Loucy (cell line): ENCODE measurements at regions not wholly inside any gene's neighbourhood (a gene's known extent, or its start where the extent isn't known, plus 50 kb on each side); places are given as distances from the start of the nearest gene placed in this dataset.
"Not testable (repeated sequence)": the region's sequence is repeated elsewhere in the genome, so short reads cannot be mapped to it uniquely, and the experiment has no call there.

ENCODE experiments used
- H2AFZ ChIP-seq: fragments of 200-600 bp; sonication (generic); 2 replicates; pipeline ENCODE4 v1.6.0; 2016; ENCODE audit warnings: antibody characterized with exemption, mild to moderate bottlenecking, low read length, moderate library complexity
- H3F3A ChIP-seq: fragments of 200-600 bp; 2 replicates; pipeline ENCODE4 v1.6.0; 2016; ENCODE audit warnings: antibody characterized with exemption, low read depth, mild to moderate bottlenecking
- H3K27me3 ChIP-seq: fragments of 200-600 bp; sonication (generic); 2 replicates; pipeline ENCODE4 v1.6.1; 2014; ENCODE audit warnings: low read length, mild to moderate bottlenecking; ENCODE audit not compliant: insufficient read depth, poor library complexity, severe bottlenecking
- H3K36me3 ChIP-seq: fragments of 200-600 bp; sonication (generic); 2 replicates; pipeline ENCODE4 v1.6.1; 2016; ENCODE audit warnings: low read length; ENCODE audit not compliant: insufficient read depth
- H3K4me1 ChIP-seq: fragments of 200-600 bp; sonication (generic); 2 replicates; pipeline ENCODE4 v1.5.1; 2014; ENCODE audit warnings: low read length, mild to moderate bottlenecking; ENCODE audit not compliant: insufficient read depth, poor library complexity, severe bottlenecking
- H3K4me2 ChIP-seq: fragments of 200-600 bp; sonication (generic); 2 replicates; pipeline ENCODE4 v1.6.0; 2014; ENCODE audit warnings: antibody characterized with exemption, low read length, low read depth, mild to moderate bottlenecking; ENCODE audit not compliant: poor library complexity, severe bottlenecking
- H3K4me3 ChIP-seq: fragments of 200-600 bp; sonication (generic); 2 replicates; pipeline ENCODE4 v1.5.1; 2014; ENCODE audit warnings: low read length, mild to moderate bottlenecking, mixed read lengths; ENCODE audit not compliant: poor library complexity, severe bottlenecking
- H3K79me2 ChIP-seq: fragments of 200-600 bp; sonication (generic); 2 replicates; pipeline ENCODE4 v1.6.1; 2014; ENCODE audit warnings: low read length; ENCODE audit not compliant: insufficient read depth
- H3K9ac ChIP-seq: fragments of 200-600 bp; sonication (generic); 2 replicates; pipeline ENCODE4 v1.6.0; 2014; ENCODE audit warnings: mild to moderate bottlenecking, low read depth, low read length, moderate library complexity; ENCODE audit not compliant: poor library complexity, severe bottlenecking
- H3K9me2 ChIP-seq: fragments of 200-600 bp; sonication (generic); replicated peaks from 2 replicates; pipeline ENCODE4 v1.6.1; 2016; ENCODE audit warnings: low read depth, low read length, mixed read lengths
- H3K9me3 ChIP-seq: fragments of 200-600 bp; sonication (generic); 2 replicates; pipeline ENCODE4 v1.6.1; 2014; ENCODE audit warnings: mild to moderate bottlenecking, antibody characterized with exemption, low read length, low read depth; ENCODE audit not compliant: insufficient read depth
- H4K20me1 ChIP-seq: fragments of 200-600 bp; sonication (generic); 2 replicates; pipeline ENCODE4 v1.6.0; 2014; ENCODE audit warnings: antibody characterized with exemption, low read length, mild to moderate bottlenecking; ENCODE audit not compliant: insufficient read depth, poor library complexity, severe bottlenecking
- EZH2phosphoT487 ChIP-seq: fragments of 200-600 bp; IDR thresholded peaks from 2 replicates; pipeline ENCODE4 v1.6.1; 2018; ENCODE audit warnings: antibody characterized with exemption, mild to moderate bottlenecking, moderate library complexity, borderline replicate concordance
- TF ChIP-seq, protein P1 (sequence below): fragments of 200-600 bp; sonication (generic); conservative IDR thresholded peaks from 2 replicates; pipeline ENCODE4 v1.5.1; 2014; ENCODE audit warnings: mild to moderate bottlenecking, antibody characterized with exemption, low read length

DNA sequence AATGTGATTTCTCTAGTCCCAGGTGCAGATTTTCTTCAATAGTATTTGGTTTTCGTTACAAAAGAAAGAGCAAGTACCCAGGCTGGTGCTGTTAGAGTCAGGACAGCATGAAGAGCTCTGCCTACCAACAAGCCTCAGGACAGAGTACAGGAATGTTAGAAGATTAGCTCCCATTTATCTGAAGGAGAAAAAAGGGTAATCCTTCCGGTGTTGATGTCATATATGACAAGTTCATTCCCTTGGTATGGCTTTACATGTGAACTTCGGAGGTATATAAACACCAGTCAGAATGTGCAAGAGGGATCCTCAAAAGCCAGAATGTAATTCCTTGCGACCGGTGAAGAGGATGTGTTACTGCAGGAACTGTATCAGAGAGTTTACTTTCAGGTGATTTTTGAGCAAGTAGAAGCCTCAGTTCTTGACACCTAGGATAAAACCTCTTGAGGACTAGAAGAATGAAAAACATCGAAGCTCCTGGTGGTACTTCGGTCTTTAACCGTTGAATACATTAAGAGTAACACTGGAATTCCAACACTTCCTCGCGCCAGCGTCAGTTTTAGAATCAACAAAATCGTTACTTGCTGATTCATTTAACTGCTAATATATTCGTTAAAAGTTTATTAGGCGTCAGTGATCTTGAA lies 194.2 kb upstream of the ZNF184 start:
- Histone ChIP-seq H3K9ac (no peak overlapping the region), H3F3A (no peaks in the 10 kb centered on the region), H3K79me2 (no peaks in the 10 kb centered on the region), H3K4me1 (no peaks in the 10 kb centered on the region), H3K4me3 (no peak overlapping the region), H3K9me2 (no peaks in the 10 kb centered on the region), H3K9me3 (no peaks in the 10 kb centered on the region), H3K36me3 (no peaks in the 10 kb centered on the region), H3K4me2 (no peak overlapping the region), H3K27me3 (no peaks in the 10 kb centered on the region), H4K20me1 (no peaks in the 10 kb centered on the region), H2AFZ (no peak overlapping the region)
- TF ChIP-seq, protein P1, sequence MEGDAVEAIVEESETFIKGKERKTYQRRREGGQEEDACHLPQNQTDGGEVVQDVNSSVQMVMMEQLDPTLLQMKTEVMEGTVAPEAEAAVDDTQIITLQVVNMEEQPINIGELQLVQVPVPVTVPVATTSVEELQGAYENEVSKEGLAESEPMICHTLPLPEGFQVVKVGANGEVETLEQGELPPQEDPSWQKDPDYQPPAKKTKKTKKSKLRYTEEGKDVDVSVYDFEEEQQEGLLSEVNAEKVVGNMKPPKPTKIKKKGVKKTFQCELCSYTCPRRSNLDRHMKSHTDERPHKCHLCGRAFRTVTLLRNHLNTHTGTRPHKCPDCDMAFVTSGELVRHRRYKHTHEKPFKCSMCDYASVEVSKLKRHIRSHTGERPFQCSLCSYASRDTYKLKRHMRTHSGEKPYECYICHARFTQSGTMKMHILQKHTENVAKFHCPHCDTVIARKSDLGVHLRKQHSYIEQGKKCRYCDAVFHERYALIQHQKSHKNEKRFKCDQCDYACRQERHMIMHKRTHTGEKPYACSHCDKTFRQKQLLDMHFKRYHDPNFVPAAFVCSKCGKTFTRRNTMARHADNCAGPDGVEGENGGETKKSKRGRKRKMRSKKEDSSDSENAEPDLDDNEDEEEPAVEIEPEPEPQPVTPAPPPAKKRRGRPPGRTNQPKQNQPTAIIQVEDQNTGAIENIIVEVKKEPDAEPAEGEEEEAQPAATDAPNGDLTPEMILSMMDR = no peak
- no peak for TF ChIP-seq EZH2phosphoT487

- H4K20me1 ChIP-seq = no peaks in the 10 kb centered on the region
- H3K4me1 ChIP-seq = no peaks in the 10 kb centered on the region
- H3K4me3 ChIP-seq = no peak overlapping the region
- H3K27me3 ChIP-seq = no peaks in the 10 kb centered on the region
- no peak for TF ChIP-seq EZH2phosphoT487
- TF ChIP-seq, protein P1 = no peak
- H3K79me2 ChIP-seq = no peaks in the 10 kb centered on the region
- no peaks in the 10 kb centered on the region for H3K9me3 ChIP-seq
- H3K9ac ChIP-seq = no peak overlapping the region
- no peaks in the 10 kb centered on the region for H3K9me2 ChIP-seq
- H3F3A ChIP-seq = no peaks in the 10 kb centered on the region
- no peaks in the 10 kb centered on the region for H3K36me3 ChIP-seq
- H3K4me2 ChIP-seq = no peak overlapping the region
- H2AFZ ChIP-seq = no peak overlapping the region
Measured at GRCh38 chr6:27662769-27663168, 189.9 kb upstream of the ZNF184 start.

DNA sequence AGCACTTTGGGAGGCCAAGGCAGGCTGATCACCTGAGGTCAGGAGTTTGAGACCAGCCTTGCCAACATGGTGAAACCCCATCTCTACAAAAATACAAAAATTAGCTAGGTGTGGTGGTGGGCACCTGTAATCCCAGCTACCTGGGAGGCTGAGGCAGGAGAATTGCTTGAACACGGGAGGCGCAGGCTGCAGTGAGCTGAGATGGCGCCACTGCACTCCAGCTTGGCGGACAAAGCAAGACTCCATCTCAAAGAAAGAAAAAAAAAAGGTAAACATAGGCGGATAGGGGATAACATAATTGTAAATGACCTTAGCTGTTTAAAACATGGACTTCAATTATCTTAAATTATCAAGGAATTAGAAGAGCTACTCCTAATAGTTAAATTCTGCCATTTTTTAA lies 189.3 kb upstream of the ZNF184 start:
- H4K20me1 ChIP-seq, H3K4me3 ChIP-seq, H3K79me2 ChIP-seq, H3F3A ChIP-seq, H3K4me2 ChIP-seq, H3K4me1 ChIP-seq, H3K27me3 ChIP-seq, H3K36me3 ChIP-seq, H3K9me3 ChIP-seq, H3K9me2 ChIP-seq, H3K9ac ChIP-seq, H2AFZ ChIP-seq: not testable (repeated sequence)

GRCh38 chr6:27653143-27653825 lies 180.4 kb upstream of the ZNF184 start:
- not testable (repeated sequence) for H3K79me2 ChIP-seq, H3K9me3 ChIP-seq, H3K4me3 ChIP-seq, H3K27me3 ChIP-seq, H3K4me1 ChIP-seq, H4K20me1 ChIP-seq, H3K4me2 ChIP-seq, H3K9ac ChIP-seq, H3K36me3 ChIP-seq, H3K9me2 ChIP-seq, H3F3A ChIP-seq, H2AFZ ChIP-seq
